ENCODE measurements at regions not wholly inside any gene's neighbourhood (a gene's known extent, or its start where the extent isn't known, plus 50 kb on each side); places are given as distances from the start of the nearest gene placed in this dataset.

GRCh38 chr16:52237823-52238222, 309.1 kb downstream of the TOX3 start (continued):
- TF ChIP-seq CTCF (IDR thresholded peaks at IDR 0.05 in 2 of 3, conservative IDR thresholded peaks at IDR 0.05 in 1 of 3; ENCODE audit: borderline replicate concordance in 1 of 3, insufficient read depth in 1 of 3, low read depth in 2 of 3, low read length in 2 of 3) = no peak
- no peak for TF ChIP-seq TCF7L2 (IDR thresholded peaks at IDR 0.05; ENCODE audit: borderline replicate concordance, extremely low read depth, insufficient read depth, insufficient read length)
- no peak for TF ChIP-seq SRF (IDR thresholded peaks at IDR 0.05; ENCODE audit: low read depth)
- no peak for TF ChIP-seq ZBTB33 (IDR thresholded peaks at IDR 0.05; ENCODE audit: extremely low read depth, insufficient replicate concordance, low read length)
- no peak for TF ChIP-seq RAD21 (IDR thresholded peaks at IDR 0.05; ENCODE audit: low read depth)
- TF ChIP-seq ATF3 (IDR thresholded peaks at IDR 0.05) = no peak
- no peak for TF ChIP-seq CBX3 (IDR thresholded peaks at IDR 0.05; ENCODE audit: low read depth)

GRCh38 chr16:52235186-52235585, 311.8 kb downstream of the TOX3 start:
- H3K4me1 ChIP-seq (ENCODE audit: control insufficient read depth in 1 of 2, insufficient read depth in 2 of 2, low read length in 2 of 2) = no peaks in the 10 kb centered on the region
- no peak overlapping the region for H3K9ac ChIP-seq (ENCODE audit: low read length)
- RAD21 ChIA-PET (ENCODE audit: low non-redundant PET in 1 of 2, low total read pairs in 2 of 2, uncharacterized antibody in 2 of 2, unreplicated experiment in 2 of 2) = no interaction called here
- no peaks in the 10 kb centered on the region for H3K36me3 ChIP-seq (ENCODE audit: control insufficient read depth in 1 of 2, insufficient read depth in 2 of 2, low read length in 2 of 2)
- H3K27me3 ChIP-seq (ENCODE audit: insufficient read depth, low read length) = no peaks in the 10 kb centered on the region
- no peaks in the 10 kb centered on the region for H3K79me2 ChIP-seq (ENCODE audit: insufficient read depth, low read length)
- POLR2A ChIA-PET = no interaction called here
- DNase-seq (ENCODE audit: low read depth, low spot score) (no peak), ATAC-seq (no peak)
- no peak overlapping the region for H3K4me2 ChIP-seq (ENCODE audit: low read length)
- H3K27ac ChIP-seq (ENCODE audit: low read depth, low read length) = no peak overlapping the region
- BruUV-seq (replicated peaks) = no TSS peak
- no peak overlapping the region for H2AFZ ChIP-seq (ENCODE audit: low read depth, low read length, poor library complexity, severe bottlenecking)
- intact Hi-C loops (cut with micrococcal nuclease) = no loop called here
- TF ChIP-seq EZH2 (IDR thresholded peaks at IDR 0.05) (no peak), CTCF (IDR thresholded peaks at IDR 0.05 in 2 of 3, conservative IDR thresholded peaks at IDR 0.05 in 1 of 3; ENCODE audit: borderline replicate concordance in 1 of 3, insufficient read depth in 1 of 3, low read depth in 2 of 3, low read length in 2 of 3) (no peak), JUND (IDR thresholded peaks at IDR 0.05) (no peak), POLR2A (IDR thresholded peaks at IDR 0.05; ENCODE audit: borderline replicate concordance, extremely low read depth, insufficient read depth, insufficient read length) (no peak), MAX (IDR thresholded peaks at IDR 0.05) (no peak), EGR1 (IDR thresholded peaks at IDR 0.05; ENCODE audit: low read depth) (no peak)
- no peaks in the 10 kb centered on the region for H3K9me2 ChIP-seq (ENCODE audit: insufficient read depth)
- H4K20me1 ChIP-seq (ENCODE audit: insufficient read depth) = no peaks in the 10 kb centered on the region
- peaks cover 6 to 12% of the 10 kb centered on the region in 2 experiments; a peak in 2 of 4 replicates for H3K9me3 ChIP-seq (ENCODE audit: control insufficient read depth in 1 of 2, insufficient read depth in 1 of 2, low read depth in 1 of 2, low read length in 2 of 2)
- CTCF ChIA-PET = no interaction called here
- H3K4me3 ChIP-seq (replicated peaks in 1 of 2; ENCODE audit: low read depth in 1 of 2, low read length in 2 of 2) = no peak overlapping the region
